BE2C (cell line): ENCODE measurements at regions not wholly inside any gene's neighbourhood (a gene's known extent, or its start where the extent isn't known, plus 50 kb on each side); places are given as distances from the start of the nearest gene placed in this dataset.

ENCODE experiments used
- DNase-seq: peaks from one replicate; pipeline ENCODE4 v3.0.0-alpha.2; 2020
- H3K27me3 ChIP-seq: fragments of 250-450 bp; sonication (Bioruptor Pico); 2 replicates; pipeline ENCODE4 v1.5.1; 2020; ENCODE audit warnings: mild to moderate bottlenecking
- H3K36me3 ChIP-seq: fragments of 250-450 bp; sonication (Bioruptor Pico); 2 replicates; pipeline ENCODE4 v1.5.1; 2020; ENCODE audit warnings: mild to moderate bottlenecking
- H3K4me1 ChIP-seq: fragments of 250-450 bp; sonication (Bioruptor Pico); 2 replicates; pipeline ENCODE4 v1.5.1; 2020
- H3K4me3 ChIP-seq: 2 replicates; pipeline ENCODE4 v1.5.1; 2011; ENCODE audit warnings: low read depth, low read length
- H3K9me3 ChIP-seq: fragments of 250-450 bp; sonication (Bioruptor Pico); 2 replicates; pipeline ENCODE4 v1.5.1; 2020
- CTCF ChIP-seq: IDR thresholded peaks from 2 replicates; pipeline ENCODE4 v1.5.1; 2012; ENCODE audit warnings: mild to moderate bottlenecking, low read depth, low read length

GRCh38 chr5:159702826-159703225 is 213.5 kb upstream of the ADRA1B start:
- H3K4me3 ChIP-seq = no peak overlapping the region
- no peaks in the 10 kb centered on the region; the same call in 1 of the 2 replicates for H3K27me3 ChIP-seq
- no peaks in the 10 kb centered on the region for H3K4me1 ChIP-seq
- no peaks in the 10 kb centered on the region for H3K9me3 ChIP-seq
- no peak for DNase-seq
- TF ChIP-seq CTCF = no peak
- H3K36me3 ChIP-seq = no peaks in the 10 kb centered on the region

- DNase-seq = no peak
- TF ChIP-seq CTCF = no peak
- H3K4me1 ChIP-seq = no peaks in the 10 kb centered on the region
Observed at GRCh38 chr5:159704160-159704559, 212.1 kb upstream of the ADRA1B start.

GRCh38 chr5:159705948-159706347 is 210.3 kb upstream of the ADRA1B start:
- H3K4me3 ChIP-seq = no peak overlapping the region

More at GRCh38 chr5:159704160-159704559, 212.1 kb upstream of the ADRA1B start:
- Histone ChIP-seq H3K4me3 (no peak overlapping the region), H3K9me3 (no peaks in the 10 kb centered on the region), H3K27me3 (no peaks in the 10 kb centered on the region; the same call in 1 of the 2 replicates), H3K36me3 (no peaks in the 10 kb centered on the region)

GRCh38 chr5:159708090-159708489 is 208.2 kb upstream of the ADRA1B start:
- Histone ChIP-seq H3K4me1 (no peaks in the 10 kb centered on the region), H3K4me3 (no peak overlapping the region), H3K36me3 (no peaks in the 10 kb centered on the region), H3K27me3 (peaks cover 14% of the 10 kb centered on the region), H3K9me3 (no peaks in the 10 kb centered on the region)
- no peak for TF ChIP-seq CTCF
- DNase-seq = no peak

More at GRCh38 chr5:159705948-159706347, 210.3 kb upstream of the ADRA1B start:
- Histone ChIP-seq H3K9me3 (no peaks in the 10 kb centered on the region), H3K4me1 (no peaks in the 10 kb centered on the region), H3K36me3 (no peaks in the 10 kb centered on the region), H3K27me3 (peaks cover 7% of the 10 kb centered on the region)
- no peak for TF ChIP-seq CTCF
- no peak for DNase-seq

GRCh38 chr5:159712672-159713071 is 203.6 kb upstream of the ADRA1B start:
- no peak for TF ChIP-seq CTCF
- H3K27me3 ChIP-seq = peaks cover 16% of the 10 kb centered on the region

GRCh38 chr5:159713254-159713653 is 203.0 kb upstream of the ADRA1B start:
- Histone ChIP-seq H3K27me3 (peaks cover 16% of the 10 kb centered on the region), H3K9me3 (no peaks in the 10 kb centered on the region), H3K4me3 (no peak overlapping the region), H3K4me1 (no peaks in the 10 kb centered on the region), H3K36me3 (no peaks in the 10 kb centered on the region)
- no peak for TF ChIP-seq CTCF
- DNase-seq = no peak

More at GRCh38 chr5:159712672-159713071, 203.6 kb upstream of the ADRA1B start:
- Histone ChIP-seq H3K4me3 (no peak overlapping the region), H3K9me3 (no peaks in the 10 kb centered on the region), H3K36me3 (no peaks in the 10 kb centered on the region), H3K4me1 (no peaks in the 10 kb centered on the region)
- no peak for DNase-seq
